Epithelial cell of esophagus (primary cell): ENCODE measurements at regions not wholly inside any gene's neighbourhood (a gene's known extent, or its start where the extent isn't known, plus 50 kb on each side); places are given as distances from the start of the nearest gene placed in this dataset.

Experiments
- DNase-seq: peaks from one replicate; pipeline ENCODE4 v3.0.0; 2010; ENCODE audit warnings: low read depth
- H3K4me3 ChIP-seq: 2 replicates; pipeline ENCODE4 v1.5.1; 2011; ENCODE audit warnings: mild to moderate bottlenecking, low read length, control low read depth
- CTCF ChIP-seq: IDR thresholded peaks from 2 replicates; pipeline ENCODE4 v1.5.1; 2011; ENCODE audit warnings: low read depth, mild to moderate bottlenecking, low read length, control low read depth, inconsistent platforms; ENCODE audit not compliant: insufficient read depth; ENCODE audit errors: missing control alignments

DNA sequence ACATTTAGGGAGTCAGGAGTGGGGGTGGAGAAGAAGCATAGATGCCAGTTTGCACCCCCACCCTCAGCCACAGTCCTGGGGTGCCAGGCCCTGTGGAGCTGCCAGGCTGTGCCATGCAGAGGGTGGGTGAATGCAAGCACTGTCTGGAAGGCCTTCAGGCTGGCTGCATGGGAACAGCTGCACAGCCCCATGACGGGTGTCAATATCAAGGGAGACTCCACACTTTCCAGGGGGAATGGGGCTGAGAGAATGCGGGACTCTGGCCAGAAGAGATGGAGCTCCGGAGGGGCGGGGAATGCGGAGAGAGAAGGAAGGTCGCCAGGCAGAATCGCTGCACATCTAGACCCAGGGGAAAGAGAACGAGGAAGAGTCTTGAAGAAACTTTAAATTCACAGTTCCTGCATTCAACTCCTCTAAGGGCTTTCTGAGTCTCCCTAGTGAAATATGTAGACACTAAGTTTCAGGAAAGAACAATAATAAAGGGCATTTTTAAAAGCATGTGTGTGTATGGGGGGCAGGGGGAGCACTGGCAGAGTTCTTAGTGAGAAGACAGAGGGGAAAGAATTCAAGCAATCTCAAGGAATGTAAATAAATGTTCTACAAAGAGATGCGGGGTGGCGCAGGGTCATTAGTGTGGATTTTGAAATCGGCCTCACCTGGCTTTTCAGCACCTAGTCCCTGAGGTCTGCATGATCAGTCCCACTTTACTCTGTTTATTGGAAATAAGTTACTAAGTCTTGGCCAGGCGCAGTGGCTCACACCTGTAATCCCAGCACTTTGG lies 59.1 kb downstream of the BOD1 start:
- no peak for DNase-seq
- no peak overlapping the region for H3K4me3 ChIP-seq
- TF ChIP-seq CTCF, result no peak

GRCh38 chr5:173556142-173557028 lies 60.1 kb downstream of the BOD1 start:
- no peak for TF ChIP-seq CTCF
- no peak overlapping the region for H3K4me3 ChIP-seq
- no peak for DNase-seq

DNA sequence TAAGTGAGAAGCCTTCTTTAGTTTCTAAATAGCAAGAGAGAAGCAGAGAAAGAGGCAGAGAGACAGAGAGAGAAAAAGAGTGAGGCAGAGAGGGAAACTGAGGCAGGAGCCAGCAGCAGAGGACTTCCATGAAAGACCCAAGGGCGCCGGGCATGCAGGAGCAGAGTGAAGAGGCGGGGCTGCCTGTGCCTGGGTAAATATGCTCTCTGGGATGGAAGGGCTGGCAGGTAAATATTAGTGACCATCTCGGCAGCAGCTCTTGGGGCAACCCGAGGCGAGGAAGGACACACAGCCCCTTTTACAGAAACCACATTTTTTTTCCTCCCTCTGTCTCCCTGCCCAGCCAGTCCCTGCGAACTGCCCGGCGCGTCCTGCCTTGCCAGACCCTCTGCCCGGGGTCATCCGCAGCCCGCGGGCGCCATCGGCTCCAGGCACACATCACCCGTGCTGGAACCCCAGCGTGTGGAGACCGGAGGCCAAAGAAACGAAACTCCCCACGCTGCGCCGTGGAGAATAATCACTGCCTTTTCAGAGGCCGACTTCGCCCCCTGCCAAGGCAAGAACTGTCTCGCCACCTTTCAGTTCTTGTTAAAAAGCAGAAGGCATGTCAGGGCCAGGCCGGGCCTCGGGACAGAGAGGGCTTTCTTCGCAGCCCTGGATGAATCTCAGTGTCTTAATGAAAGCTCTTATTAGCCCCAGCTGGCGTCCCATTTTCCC lies 61.3 kb downstream of the BOD1 start:
- H3K4me3 ChIP-seq, result no peak overlapping the region
- TF ChIP-seq CTCF, result no peak
- DNase-seq, result no peak

- TF ChIP-seq CTCF, result no peak
- no peak overlapping the region for H3K4me3 ChIP-seq
- no peak for DNase-seq
Measured at GRCh38 chr5:173554038-173554955, 62.2 kb downstream of the BOD1 start.

GRCh38 chr5:173550641-173551040 lies 65.8 kb downstream of the BOD1 start:
- no peak for TF ChIP-seq CTCF
- DNase-seq, result no peak
- no peak overlapping the region for H3K4me3 ChIP-seq

DNA sequence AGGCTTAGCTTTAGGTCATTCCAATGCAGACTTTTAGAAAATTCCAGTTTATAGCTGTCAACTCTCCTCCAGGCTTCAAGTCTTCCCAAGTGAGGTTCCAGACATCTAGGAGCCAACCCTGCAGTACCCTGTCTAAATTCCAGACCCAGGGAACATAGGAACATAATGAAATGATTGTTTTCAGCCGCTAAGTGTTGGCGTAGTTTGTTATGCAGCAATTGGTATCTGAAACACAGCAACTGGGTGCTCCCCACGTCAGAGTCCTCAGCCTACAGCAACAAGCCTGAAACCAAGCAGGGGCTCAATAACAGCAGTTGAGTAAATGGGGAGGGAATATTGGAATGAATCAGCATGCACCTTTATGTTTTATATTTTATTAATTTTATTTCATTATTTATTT lies 66.8 kb downstream of the BOD1 start:
- no peak for TF ChIP-seq CTCF
- no peak for DNase-seq
- no peak overlapping the region for H3K4me3 ChIP-seq
